DND-41 (cell line): ENCODE measurements at regions not wholly inside any gene's neighbourhood (a gene's known extent, or its start where the extent isn't known, plus 50 kb on each side); places are given as distances from the start of the nearest gene placed in this dataset.

Source experiments
- EZH2 ChIP-seq: IDR thresholded peaks from 3 replicates; pipeline ENCODE4 v1.6.1; 2012; ENCODE audit warnings: borderline replicate concordance, low read depth, mild to moderate bottlenecking, moderate library complexity, low read length, inconsistent platforms; ENCODE audit not compliant: severe bottlenecking
- TF ChIP-seq, protein P1 (sequence below): IDR thresholded peaks from 2 replicates; pipeline ENCODE4 v1.5.1; 2012; ENCODE audit warnings: borderline replicate concordance, low read length, moderate library complexity, mild to moderate bottlenecking; ENCODE audit not compliant: poor library complexity, severe bottlenecking; ENCODE audit errors: extremely low read depth

DNA sequence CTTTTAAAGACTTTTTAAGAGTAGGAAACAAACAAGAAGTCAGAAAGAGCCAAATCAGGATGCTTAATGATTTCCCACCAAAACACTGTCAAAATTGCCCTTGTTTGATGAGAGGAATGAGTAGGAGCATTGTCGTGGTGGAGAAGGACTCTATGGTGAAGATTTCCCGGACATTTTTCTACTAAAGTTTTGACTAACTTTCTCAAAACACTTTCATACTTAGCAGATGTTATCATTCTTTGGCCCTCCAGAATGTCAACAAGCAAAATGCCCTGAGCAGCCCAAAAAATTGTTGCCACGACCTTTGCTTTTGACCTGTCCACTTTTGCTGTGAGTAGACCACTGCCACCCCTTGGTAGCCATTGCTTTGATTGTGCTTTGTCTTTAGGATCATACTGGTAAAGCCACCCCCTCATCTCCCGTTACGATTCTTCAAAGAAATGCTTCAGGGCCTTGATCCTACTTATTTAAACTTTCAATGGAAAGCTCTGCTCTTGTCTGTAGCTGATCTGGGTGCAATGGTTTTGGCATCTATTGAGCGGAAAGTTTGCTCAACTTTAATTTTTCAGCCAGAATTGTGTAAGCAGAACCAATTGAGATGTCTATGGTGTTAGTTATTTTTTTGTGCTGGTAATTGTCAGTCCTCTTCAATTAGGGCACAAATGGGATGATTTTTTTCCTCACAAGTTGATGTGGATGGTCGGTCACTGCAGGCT is 67.2 kb downstream of the ADM start:
- TF ChIP-seq, protein P1, sequence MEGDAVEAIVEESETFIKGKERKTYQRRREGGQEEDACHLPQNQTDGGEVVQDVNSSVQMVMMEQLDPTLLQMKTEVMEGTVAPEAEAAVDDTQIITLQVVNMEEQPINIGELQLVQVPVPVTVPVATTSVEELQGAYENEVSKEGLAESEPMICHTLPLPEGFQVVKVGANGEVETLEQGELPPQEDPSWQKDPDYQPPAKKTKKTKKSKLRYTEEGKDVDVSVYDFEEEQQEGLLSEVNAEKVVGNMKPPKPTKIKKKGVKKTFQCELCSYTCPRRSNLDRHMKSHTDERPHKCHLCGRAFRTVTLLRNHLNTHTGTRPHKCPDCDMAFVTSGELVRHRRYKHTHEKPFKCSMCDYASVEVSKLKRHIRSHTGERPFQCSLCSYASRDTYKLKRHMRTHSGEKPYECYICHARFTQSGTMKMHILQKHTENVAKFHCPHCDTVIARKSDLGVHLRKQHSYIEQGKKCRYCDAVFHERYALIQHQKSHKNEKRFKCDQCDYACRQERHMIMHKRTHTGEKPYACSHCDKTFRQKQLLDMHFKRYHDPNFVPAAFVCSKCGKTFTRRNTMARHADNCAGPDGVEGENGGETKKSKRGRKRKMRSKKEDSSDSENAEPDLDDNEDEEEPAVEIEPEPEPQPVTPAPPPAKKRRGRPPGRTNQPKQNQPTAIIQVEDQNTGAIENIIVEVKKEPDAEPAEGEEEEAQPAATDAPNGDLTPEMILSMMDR = no peak
- TF ChIP-seq EZH2 = no peak
